PC-9 (cell line): ENCODE measurements at regions not wholly inside any gene's neighbourhood (a gene's known extent, or its start where the extent isn't known, plus 50 kb on each side); places are given as distances from the start of the nearest gene placed in this dataset.

Source experiments
- BruUV-seq: library from RNA; stranded (reverse); fragments of 400-500 nt; replicated peaks from 2 replicates; lab custom pipeline; 2021; lab: Mats Ljungman, UMichigan
- CTCF ChIA-PET: fragments of 300-600 bp; sonication (Branson Sonifier 250); formaldehyde crosslinking; loops from one replicate; lab custom pipeline; 2022; ENCODE audit warnings: antibody characterized with exemption; lab: Charles Lee
- POLR2A ChIA-PET: fragments of 300-600 bp; sonication (Branson Sonifier 250); formaldehyde crosslinking; loops from one replicate; lab custom pipeline; 2022; ENCODE audit warnings: antibody characterized with exemption; ENCODE audit not compliant: unreplicated experiment; lab: Charles Lee
- DNase-seq, 2 experiments: peaks; one replicate each; pipeline versions ENCODE4 v3.0.0 to v3.0.0-alpha.2; 2015 to 2022; ENCODE audit warnings: mixed read lengths in 1 of 2
- H2AFZ ChIP-seq: fragments of 200-600 bp; sonication (generic); 2 replicates; pipeline ENCODE4 v1.8.1; 2017; ENCODE audit warnings: antibody characterized with exemption
- H3F3A ChIP-seq: fragments of 200-600 bp; sonication (generic); 2 replicates; pipeline ENCODE4 v1.8.1; 2017; ENCODE audit warnings: antibody characterized with exemption, mild to moderate bottlenecking, low read depth; ENCODE audit not compliant: insufficient read depth
- H3K27ac ChIP-seq: fragments of 200-600 bp; sonication (generic); 2 replicates; pipeline ENCODE4 v1.6.1; 2016; ENCODE audit warnings: mixed run types
- H3K27me3 ChIP-seq: fragments of 200-600 bp; sonication (generic); 2 replicates; pipeline ENCODE4 v1.6.1; 2016; ENCODE audit warnings: low read depth, mixed run types; ENCODE audit not compliant: insufficient read depth
- H3K36me3 ChIP-seq: fragments of 200-600 bp; sonication (generic); 2 replicates; pipeline ENCODE4 v1.6.1; 2016; ENCODE audit warnings: low read depth, mixed run types
- H3K4me1 ChIP-seq: fragments of 200-600 bp; sonication (generic); replicated peaks from 2 replicates; pipeline ENCODE4 v1.6.1; 2016; ENCODE audit warnings: mixed run types; ENCODE audit not compliant: insufficient read depth
- H3K4me2 ChIP-seq: fragments of 200-600 bp; sonication (generic); 2 replicates; pipeline ENCODE4 v1.6.1; 2017; ENCODE audit warnings: mixed run types
- H3K4me3 ChIP-seq: fragments of 200-600 bp; sonication (generic); 2 replicates; pipeline ENCODE4 v1.6.1; 2016; ENCODE audit warnings: mixed run types
- H3K79me2 ChIP-seq: fragments of 200-600 bp; sonication (generic); 2 replicates; pipeline ENCODE4 v1.6.1; 2017; ENCODE audit warnings: low read depth, mixed run types
- H3K9me2 ChIP-seq: fragments of 200-600 bp; sonication (generic); 2 replicates; pipeline ENCODE4 v1.8.1; 2017; ENCODE audit warnings: mild to moderate bottlenecking; ENCODE audit not compliant: insufficient read depth
- H3K9me3 ChIP-seq: fragments of 200-600 bp; sonication (generic); 2 replicates; pipeline ENCODE4 v1.8.1; 2016; ENCODE audit warnings: low read depth; ENCODE audit not compliant: insufficient read depth
- H4K20me1 ChIP-seq: fragments of 200-600 bp; sonication (generic); 2 replicates; pipeline ENCODE4 v1.8.1; 2017; ENCODE audit not compliant: insufficient read depth
- EZH2 ChIP-seq: fragments of 200-600 bp; sonication (generic); IDR thresholded peaks from 2 replicates; pipeline ENCODE4 v1.8.0; 2017; ENCODE audit warnings: antibody characterized with exemption, low read depth
- intact Hi-C: fragments of 100-400 bp; cut with micrococcal nuclease; formaldehyde crosslinking; loops from one replicate; pipeline ENCODE4 v1.10.0; 2022; ENCODE audit not compliant: unreplicated experiment
- TF ChIP-seq, protein P1 (sequence below): fragments of 200-600 bp; sonication (generic); conservative IDR thresholded peaks from 2 replicates; pipeline ENCODE4 v1.6.1; 2017; ENCODE audit warnings: mixed run types, antibody characterized with exemption, mild to moderate bottlenecking, moderate library complexity

DNA sequence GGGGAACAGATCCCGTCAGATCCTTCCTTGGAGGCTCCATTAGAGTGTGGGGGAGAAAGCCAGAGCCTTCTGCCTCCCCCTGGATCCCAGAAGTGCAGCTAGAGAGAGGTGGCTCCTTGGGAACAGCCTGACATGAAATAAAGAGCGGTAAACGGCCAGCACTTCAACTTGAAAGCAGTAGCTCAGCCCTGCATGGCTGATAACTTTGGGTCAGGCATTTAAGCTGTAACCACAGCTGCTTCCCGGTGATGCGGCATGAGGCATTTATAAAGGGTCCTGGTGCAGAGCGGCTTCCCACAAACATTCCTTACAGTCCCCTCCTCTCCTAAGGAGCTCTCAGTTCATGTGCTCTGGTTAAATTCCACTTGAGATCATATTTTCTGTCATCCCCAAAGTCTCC lies 960.3 kb downstream of the VRK1 start:
- H3K27me3 ChIP-seq, result peaks cover 19% of the 10 kb centered on the region
- no peaks in the 10 kb centered on the region for H3F3A ChIP-seq
- no peak overlapping the region for H3K27ac ChIP-seq
- no peaks in the 10 kb centered on the region for H3K9me2 ChIP-seq
- H3K36me3 ChIP-seq, result no peaks in the 10 kb centered on the region
- POLR2A ChIA-PET, result no interaction called here
- no peak for TF ChIP-seq EZH2
- TF ChIP-seq, protein P1, sequence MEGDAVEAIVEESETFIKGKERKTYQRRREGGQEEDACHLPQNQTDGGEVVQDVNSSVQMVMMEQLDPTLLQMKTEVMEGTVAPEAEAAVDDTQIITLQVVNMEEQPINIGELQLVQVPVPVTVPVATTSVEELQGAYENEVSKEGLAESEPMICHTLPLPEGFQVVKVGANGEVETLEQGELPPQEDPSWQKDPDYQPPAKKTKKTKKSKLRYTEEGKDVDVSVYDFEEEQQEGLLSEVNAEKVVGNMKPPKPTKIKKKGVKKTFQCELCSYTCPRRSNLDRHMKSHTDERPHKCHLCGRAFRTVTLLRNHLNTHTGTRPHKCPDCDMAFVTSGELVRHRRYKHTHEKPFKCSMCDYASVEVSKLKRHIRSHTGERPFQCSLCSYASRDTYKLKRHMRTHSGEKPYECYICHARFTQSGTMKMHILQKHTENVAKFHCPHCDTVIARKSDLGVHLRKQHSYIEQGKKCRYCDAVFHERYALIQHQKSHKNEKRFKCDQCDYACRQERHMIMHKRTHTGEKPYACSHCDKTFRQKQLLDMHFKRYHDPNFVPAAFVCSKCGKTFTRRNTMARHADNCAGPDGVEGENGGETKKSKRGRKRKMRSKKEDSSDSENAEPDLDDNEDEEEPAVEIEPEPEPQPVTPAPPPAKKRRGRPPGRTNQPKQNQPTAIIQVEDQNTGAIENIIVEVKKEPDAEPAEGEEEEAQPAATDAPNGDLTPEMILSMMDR, result no peak
- no peaks in the 10 kb centered on the region for H3K79me2 ChIP-seq
- CTCF ChIA-PET, result no interaction called here
- H2AFZ ChIP-seq, result no peak overlapping the region
- H3K9me3 ChIP-seq, result no peaks in the 10 kb centered on the region
- no peak overlapping the region for H3K4me3 ChIP-seq
- no peaks in the 10 kb centered on the region for H3K4me1 ChIP-seq
- no peak for DNase-seq
- H3K4me2 ChIP-seq, result no peak overlapping the region
- intact Hi-C loops, result no loop called here
- BruUV-seq, result no TSS peak
- no peaks in the 10 kb centered on the region for H4K20me1 ChIP-seq

DNA sequence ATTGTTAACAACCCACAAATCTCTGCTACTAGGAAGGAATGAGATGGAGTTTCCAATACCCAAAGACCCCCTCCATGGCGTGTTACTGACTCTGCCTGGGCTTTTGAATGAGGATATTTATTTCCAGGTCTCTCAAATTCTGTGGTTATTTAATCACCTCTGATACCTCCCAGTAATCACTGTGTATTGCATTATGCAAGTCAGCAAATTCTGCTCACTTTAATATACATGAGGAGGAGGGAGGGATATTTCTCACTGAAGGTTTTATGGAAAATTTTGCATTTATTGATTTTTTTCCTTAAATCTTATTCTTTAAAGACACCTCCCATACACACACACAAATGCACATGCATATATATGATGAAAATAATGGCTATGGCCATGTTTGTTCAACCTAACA lies 962.9 kb downstream of the VRK1 start:
- ChIA-PET POLR2A (no interaction called here), CTCF (no interaction called here)
- BruUV-seq, result no TSS peak
- Histone ChIP-seq H3K4me1 (no peaks in the 10 kb centered on the region), H3K79me2 (no peaks in the 10 kb centered on the region), H3K9me3 (no peaks in the 10 kb centered on the region), H3K36me3 (no peaks in the 10 kb centered on the region), H3K9me2 (no peaks in the 10 kb centered on the region), H3K4me3 (no peak overlapping the region), H2AFZ (no peak overlapping the region), H3F3A (no peaks in the 10 kb centered on the region), H4K20me1 (no peaks in the 10 kb centered on the region), H3K4me2 (no peak overlapping the region), H3K27me3 (peaks cover 19% of the 10 kb centered on the region), H3K27ac (no peak overlapping the region)
- intact Hi-C loops, result no loop called here
- DNase-seq, result no peak
- no peak for TF ChIP-seq EZH2
- TF ChIP-seq, protein P1, result no peak

DNA sequence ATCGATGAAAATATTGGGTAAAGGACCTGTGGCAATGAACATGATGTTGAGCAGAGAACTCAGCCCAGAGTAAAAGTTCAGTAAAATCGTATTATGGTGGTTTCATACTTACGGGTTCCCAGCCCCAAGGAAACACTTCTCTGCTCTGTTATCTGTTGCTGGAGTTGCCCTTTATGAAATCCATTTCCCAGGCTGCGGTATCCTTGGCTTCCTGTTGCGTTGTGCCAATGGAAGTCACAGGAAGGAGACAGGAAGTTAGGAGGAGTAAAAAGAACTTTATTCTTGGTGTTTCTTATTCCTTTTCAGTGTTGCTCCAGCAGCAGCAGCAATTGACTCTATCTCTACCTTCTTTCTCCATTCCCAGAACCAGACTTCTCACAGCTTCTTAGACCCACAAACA lies 965.2 kb downstream of the VRK1 start:
- Histone ChIP-seq H3K4me1 (no peaks in the 10 kb centered on the region), H4K20me1 (no peaks in the 10 kb centered on the region), H3K4me3 (no peak overlapping the region), H3K79me2 (no peaks in the 10 kb centered on the region), H3K27me3 (peaks cover 13% of the 10 kb centered on the region), H3K9me2 (no peaks in the 10 kb centered on the region), H3K36me3 (no peaks in the 10 kb centered on the region), H3F3A (no peaks in the 10 kb centered on the region), H3K27ac (no peak overlapping the region), H2AFZ (no peak overlapping the region), H3K9me3 (no peaks in the 10 kb centered on the region), H3K4me2 (no peak overlapping the region)
- intact Hi-C loops, result no loop called here
- no peak for TF ChIP-seq EZH2
- TF ChIP-seq, protein P1, result no peak
- ChIA-PET CTCF (no interaction called here), POLR2A (no interaction called here)
- DNase-seq, result no peak
- no TSS peak for BruUV-seq
